GM19397 (cell line): ENCODE measurements at regions not wholly inside any gene's neighbourhood (a gene's known extent, or its start where the extent isn't known, plus 50 kb on each side); places are given as distances from the start of the nearest gene placed in this dataset.

Source experiments
- ATAC-seq: cut with Tn5 transposase; IDR thresholded peaks from one replicate; pipeline ENCODE4 v1.9.1; 2021; ENCODE audit warnings: mild to moderate bottlenecking, moderate library complexity; ENCODE audit not compliant: unreplicated experiment

DNA sequence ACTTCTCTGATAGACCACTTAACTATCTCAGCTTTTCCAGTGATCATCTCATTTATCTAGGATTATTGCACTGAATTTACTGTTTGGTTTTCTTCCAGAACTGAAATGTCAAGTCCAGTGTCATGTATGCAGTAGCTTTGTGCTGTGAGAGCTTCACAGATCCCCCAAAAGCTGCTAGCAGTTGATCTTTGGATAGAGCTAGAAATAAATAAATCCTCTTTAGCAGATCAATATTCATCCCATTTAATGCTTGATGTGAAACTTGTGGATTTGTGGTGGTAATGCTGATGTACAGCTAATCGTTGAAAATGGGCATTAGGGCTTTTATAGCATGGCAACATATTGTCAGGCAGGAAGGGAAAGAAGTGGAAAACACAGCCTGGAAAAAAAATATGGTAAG lies 509.6 kb upstream of the FAM241A start:
- no peak for ATAC-seq

DNA sequence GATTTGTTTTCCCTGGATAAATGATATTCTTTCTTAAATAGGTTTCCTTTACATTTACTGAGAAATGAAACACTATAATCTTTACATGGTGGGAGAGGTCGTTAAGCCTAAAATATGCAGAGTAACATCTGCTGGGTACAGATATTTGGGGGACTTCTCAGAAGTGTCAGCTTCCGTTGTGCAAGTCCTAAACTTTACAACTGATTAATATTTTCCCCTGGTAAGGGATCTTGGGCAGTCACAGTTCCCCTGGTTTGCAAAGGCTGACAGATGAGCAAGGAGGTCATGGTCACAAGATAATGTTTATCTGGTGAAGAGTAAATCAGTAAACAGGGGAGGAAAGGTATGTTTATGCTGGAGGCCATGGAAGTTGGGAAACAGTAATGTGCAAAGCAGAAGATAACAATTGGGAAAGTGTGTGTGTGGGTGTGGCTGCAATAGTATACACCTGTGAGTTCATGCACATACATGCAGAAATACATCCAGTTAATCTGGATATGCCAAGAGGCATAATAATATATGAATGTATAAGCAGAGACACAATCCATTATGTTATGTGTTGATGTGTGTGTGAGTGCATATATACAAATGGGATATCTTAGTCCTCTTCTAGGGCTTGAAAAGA lies 508.2 kb upstream of the FAM241A start:
- no peak for ATAC-seq

DNA sequence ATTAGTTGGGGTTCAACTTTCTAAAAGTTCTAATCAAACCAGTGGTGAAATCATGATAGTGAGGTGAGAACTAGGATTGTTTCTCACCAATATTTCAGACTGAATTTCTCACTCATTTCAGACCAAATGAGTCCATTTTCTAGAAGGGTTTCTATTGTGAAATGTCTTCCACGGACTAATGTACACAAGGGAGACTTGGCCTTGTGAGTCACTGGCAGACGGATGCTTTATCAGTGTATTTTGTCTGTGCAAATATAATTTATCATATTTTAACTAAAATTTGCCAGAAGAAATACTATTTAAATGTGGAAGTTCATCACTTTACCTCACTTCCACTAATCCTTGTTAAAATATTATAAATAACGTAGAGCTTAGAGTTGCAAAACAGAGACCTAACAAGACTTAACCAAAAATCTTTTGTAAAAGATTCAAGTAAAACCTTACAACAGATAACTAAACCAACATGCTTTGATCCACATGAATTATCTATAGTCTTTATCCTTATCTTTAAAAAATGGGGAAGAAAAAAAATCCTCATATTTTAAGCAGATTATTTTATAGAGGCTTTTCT lies 506.0 kb upstream of the FAM241A start:
- no peak for ATAC-seq

DNA sequence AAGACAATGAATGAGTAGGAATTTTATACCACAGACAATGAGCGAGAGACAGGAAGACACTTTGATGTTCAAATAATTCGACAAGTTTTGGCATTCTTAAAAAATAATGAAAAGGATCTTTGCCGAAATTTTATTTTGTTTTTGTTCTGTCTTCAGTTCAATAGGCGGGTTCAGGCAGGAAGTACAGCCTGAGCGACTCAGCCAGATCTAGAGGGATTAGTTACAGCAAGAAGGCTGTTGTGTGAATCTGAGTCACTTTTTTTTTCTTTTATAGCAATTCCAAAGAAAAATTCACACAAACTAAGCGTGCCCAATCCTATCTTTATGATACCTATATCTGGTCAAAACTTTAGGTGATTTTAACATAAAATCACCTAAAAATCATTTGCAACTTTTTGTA lies 505.4 kb upstream of the FAM241A start:
- no peak for ATAC-seq

DNA sequence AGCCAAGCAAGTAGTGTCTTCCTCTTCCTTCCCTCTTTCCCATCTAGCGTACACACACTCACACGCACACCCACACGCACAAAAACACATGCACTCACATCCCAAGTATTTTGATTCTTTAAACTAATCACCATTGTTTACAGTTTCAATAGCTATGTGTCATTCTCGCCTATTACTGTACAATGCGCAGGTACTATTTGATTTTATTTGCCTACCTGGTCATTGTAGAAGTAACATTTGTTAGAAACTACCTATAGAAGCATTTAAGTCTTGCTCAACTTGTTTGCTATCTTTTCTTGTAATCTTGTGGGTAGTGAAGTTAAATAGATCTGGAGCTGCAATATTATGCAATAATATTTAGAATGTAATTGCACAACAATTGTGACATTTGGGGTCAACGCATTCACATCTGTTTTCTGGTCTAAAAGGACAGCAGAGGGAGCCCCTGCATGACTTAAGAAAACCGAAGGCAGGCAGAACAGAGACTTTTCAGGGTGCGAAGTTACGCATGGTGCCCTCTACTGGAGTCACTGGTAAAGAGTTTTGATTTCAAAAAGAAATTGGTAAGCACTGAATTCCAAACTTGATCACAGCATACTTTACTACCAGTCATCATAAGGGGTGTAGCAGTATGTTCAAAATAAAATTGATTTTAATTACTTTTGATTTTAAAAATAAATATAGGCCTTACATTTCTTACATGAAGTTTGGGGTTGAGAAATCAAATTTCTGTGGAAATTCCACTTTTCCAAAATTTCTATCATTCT lies 503.3 kb upstream of the FAM241A start:
- ATAC-seq: peak; percentile 94

- no peak for ATAC-seq
Observed at GRCh38 chr4:111648056-111648455, 497.2 kb upstream of the FAM241A start.

DNA sequence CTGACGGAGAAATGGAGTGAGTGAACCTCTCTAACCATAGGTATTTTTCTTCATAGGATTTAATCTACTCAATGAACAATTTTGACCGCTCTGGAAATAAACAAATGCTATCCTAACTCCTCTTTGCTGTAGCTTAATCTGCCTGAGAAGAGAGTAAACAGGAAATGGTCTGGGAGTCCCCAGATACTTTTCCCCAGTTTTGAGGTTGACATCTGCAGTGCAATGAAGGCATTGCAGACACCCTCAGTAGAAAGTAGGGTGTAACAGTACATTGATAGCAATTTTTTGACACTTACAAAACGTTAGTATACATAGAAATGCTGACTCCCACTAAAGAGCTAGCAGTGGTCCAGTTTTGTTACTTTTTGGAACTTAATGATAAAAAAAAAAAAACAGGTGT lies 495.9 kb upstream of the FAM241A start:
- no peak for ATAC-seq

DNA sequence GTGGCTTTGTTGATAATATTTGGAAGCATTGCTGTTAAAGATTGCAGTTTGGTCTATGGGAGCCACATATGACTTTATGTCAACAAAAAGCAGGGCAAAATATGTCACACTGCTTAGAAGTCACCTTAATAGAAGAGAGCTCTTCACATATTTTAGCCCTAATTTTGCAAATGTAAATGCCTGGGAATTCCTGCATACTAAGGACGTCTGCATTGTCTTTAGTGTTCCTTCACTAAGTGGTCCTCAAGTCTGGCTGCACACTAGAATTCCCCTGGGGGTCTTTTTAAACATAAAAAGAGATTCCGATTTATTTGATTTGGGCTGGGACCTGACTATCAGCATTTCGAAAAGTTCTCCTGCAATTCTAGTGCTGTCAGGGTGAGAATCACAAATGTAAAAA lies 495.1 kb upstream of the FAM241A start:
- no peak for ATAC-seq

DNA sequence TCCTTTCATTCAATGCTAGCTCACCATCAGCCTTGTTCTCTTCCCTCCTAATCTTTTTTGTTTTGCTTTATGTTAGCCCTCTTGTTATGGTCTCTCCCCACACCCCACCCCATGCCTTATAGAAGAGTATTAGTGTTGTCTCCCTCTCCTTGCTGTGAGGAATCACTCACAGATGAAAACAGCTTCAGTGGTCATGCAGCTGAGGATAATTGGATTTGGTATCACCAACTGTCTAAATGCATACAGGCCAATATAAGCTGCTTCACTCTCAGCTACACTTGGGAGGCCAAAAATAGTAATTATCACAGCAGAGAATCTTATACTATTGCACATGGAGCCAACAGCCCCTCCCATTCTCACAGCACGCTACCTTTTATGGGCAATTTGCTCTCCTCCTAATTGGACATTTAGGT lies 494.6 kb upstream of the FAM241A start:
- no peak for ATAC-seq

- ATAC-seq: no peak
Observed at GRCh38 chr4:111652236-111652635, 493.0 kb upstream of the FAM241A start.

GRCh38 chr4:111652986-111653385 lies 492.3 kb upstream of the FAM241A start:
- ATAC-seq: no peak

DNA sequence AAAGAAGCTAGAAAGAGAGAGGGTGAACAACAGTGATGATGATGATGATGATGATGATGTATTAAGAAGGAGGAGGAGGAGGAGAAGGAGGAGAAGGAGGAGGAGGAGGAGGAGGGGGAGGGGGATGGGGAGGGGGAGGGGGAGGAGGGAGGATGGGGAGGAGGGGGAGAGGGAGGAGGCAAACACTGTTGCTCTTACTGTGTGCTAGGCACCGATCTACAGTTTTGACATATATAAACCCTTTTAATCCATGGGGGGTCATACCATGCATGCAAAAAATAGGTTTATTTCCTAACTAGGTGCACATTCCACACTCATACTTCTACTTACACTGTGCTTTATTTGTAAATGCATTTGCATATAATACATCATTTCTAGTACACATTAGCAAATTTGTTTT lies 482.8 kb upstream of the FAM241A start:
- no peak for ATAC-seq

DNA sequence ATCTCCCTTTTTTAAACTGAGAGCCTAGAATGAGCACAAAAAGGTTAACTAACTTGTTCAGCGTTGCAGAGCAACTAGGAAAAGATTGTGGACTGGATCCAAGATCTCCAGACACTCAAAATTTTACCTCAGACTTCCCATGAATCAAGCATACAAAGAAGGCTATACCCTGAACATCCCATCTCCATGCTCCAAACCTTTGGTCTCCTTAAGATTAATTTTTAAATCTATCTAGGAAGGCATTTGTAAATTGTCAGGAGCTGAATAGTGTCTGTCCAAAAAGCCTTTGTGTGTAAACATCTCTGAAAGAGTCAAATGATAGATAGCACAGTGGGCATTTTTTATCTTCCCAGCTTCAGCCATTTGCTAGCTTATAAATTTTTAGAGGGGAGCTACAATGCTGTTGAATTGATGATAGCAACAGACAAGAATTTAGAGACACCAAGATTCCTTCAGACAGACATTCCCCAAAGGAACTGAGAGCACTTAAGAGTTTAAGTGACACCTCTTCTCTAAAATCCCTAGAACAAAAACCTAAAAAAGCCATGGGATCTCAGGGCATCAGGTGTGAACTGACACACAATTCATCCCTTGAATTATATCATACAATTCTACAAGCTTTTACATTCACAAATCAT lies 480.8 kb upstream of the FAM241A start:
- ATAC-seq: no peak

GRCh38 chr4:111666826-111667360 lies 478.4 kb upstream of the FAM241A start:
- no peak for ATAC-seq

DNA sequence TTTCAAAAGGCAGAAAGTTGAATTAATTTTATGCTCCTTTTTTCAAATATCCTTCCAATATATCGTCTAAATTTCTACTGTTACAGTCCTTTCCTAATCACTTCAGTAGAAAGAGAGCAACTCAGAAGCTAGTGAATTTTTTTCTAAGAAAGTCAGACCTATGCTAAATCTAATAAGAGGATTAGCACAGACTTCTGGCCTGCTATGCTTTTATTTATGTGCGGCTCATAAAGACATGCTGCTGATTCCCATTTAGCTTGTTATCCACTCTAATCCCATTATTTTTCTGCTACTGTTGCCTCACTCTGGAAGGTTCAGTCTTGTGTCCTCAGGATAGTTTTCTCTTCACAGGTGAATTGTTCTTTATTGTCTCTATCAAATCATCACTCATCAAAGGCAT lies 473.5 kb upstream of the FAM241A start:
- ATAC-seq: no peak

GRCh38 chr4:111675746-111676145 lies 469.5 kb upstream of the FAM241A start:
- no peak for ATAC-seq

GRCh38 chr4:111676533-111676932 lies 468.7 kb upstream of the FAM241A start:
- ATAC-seq: no peak

DNA sequence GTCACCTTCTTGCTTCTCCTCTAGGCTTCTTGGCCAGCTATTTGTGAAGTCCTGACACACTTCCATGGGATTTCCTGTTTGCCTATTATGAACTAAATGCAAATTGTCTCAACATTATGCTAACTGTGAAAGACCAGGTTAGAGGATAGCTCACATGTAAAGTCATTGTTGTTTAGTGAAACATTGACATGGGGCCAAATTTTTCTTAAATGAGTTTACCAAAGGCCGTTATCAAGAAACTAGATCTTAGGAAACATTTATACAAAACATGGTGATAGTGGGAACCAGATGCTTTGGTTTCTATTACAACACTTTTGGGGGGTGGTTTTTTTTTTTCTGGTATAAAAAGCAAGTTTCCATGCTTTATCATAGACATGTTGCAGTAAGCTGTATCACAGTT lies 466.8 kb upstream of the FAM241A start:
- no peak for ATAC-seq

GRCh38 chr4:111678908-111679307 lies 466.3 kb upstream of the FAM241A start:
- no peak for ATAC-seq

- ATAC-seq: no peak
Observed at GRCh38 chr4:111681270-111681669, 464.0 kb upstream of the FAM241A start.

DNA sequence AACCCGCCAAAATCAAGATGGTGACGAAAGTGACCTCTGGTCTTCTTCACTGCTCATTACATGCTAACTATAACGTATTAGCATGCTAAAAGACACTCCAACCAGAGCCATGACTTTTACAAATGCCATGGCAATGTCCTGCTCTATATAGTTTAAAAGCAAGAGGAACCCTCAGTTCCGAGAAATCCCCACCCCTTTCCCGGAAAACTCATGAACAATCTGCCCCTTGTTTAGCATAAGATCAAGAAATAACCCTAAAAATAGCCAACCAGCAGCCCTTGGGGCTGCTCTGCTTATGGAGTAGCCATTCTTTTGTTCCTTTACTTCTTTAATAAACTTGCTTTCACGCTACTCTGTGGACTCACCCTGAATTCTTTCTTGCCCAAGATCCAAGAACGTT lies 463.5 kb upstream of the FAM241A start:
- no peak for ATAC-seq

- ATAC-seq: no peak
Observed at GRCh38 chr4:111685205-111685604, 460.0 kb upstream of the FAM241A start.
